ENCODE measurements at regions not wholly inside any gene's neighbourhood (a gene's known extent, or its start where the extent isn't known, plus 50 kb on each side); places are given as distances from the start of the nearest gene placed in this dataset.

- no peak for DNase-seq (ENCODE audit: low read depth in 2 of 2)
Measured at GRCh38 chr6:132868057-132868456, 53.7 kb downstream of the RPS12 start.

DNA sequence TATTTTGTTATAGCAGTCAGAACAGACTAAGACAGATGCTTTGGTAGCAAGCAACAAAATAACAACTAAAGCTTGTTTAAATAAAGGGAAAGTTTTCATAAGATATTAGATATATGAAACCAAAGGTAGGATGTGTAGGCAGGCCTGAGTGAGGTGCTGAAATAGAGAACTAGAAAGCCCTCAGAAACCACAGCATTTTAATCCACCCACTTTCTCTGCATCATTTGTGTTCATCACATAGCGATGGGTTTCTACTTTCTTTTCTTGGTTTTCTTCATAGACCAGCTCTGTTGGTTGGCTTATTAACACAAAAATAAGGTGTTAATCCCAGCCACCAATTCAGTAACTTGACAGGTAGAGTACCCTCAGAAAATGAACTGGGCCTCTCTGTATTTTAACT is 58.6 kb downstream of the RPS12 start:
- no peak for DNase-seq (ENCODE audit: low read depth in 2 of 2)

DNA sequence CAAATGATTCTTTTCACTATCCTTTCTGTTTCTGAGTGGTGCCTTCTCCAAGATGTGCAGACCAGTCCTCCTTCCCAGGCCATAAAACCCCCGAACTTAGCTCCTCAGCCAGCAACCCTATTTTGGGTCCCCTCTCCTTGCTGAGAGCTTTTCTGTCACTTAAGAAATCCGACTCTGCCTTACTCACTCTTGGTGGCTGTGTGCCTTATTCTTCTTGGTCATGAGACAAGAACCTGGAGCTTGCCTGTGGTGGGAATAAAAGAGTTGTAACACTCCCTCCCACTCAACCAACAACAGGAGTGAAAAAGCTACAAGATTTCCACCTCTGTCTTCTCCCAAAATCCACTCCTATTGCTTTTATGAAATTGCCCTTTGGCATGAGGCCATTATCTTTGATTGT is 62.6 kb downstream of the RPS12 start:
- no peak for DNase-seq (ENCODE audit: low read depth in 2 of 2)

DNA sequence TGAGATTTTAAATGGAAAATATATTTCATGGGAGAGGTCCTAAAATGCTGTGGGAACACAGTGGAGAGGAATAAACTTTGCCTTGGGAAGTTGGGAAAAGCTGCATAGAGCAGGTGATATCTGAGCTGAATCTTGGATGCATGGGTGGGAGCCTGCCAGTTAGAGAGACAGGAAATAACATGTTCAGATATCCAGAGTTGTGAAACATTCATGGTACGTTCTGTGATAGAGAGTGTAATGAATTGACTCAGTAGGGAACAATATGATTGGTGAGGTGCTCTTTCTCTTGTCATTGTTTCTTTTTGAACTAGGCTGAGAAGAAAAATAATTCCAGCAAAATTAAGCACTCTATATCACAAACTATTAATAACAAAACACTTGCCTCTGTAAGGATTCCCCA is 72.8 kb downstream of the RPS12 start:
- no peak for DNase-seq (ENCODE audit: low read depth in 2 of 2)

DNA sequence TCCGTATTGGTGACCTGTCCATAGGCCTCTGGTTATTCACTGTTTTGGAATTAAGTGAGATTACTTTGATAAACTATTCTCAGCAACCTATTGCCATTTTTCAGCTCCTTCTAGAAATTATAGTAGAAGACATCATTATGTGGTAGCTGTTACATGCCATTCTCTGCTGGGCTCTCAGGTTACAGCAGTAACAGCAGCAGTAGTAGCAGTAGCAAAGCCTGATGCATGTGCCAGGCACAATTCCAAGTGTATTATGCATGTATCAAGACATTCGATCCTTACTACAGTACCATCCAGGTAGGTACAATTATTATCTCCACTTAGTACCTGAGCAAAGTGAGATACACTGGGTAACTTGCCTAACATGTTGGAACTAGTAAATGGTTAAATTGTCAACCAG is 74.3 kb downstream of the RPS12 start:
- no peak for DNase-seq (ENCODE audit: low read depth in 2 of 2)

DNA sequence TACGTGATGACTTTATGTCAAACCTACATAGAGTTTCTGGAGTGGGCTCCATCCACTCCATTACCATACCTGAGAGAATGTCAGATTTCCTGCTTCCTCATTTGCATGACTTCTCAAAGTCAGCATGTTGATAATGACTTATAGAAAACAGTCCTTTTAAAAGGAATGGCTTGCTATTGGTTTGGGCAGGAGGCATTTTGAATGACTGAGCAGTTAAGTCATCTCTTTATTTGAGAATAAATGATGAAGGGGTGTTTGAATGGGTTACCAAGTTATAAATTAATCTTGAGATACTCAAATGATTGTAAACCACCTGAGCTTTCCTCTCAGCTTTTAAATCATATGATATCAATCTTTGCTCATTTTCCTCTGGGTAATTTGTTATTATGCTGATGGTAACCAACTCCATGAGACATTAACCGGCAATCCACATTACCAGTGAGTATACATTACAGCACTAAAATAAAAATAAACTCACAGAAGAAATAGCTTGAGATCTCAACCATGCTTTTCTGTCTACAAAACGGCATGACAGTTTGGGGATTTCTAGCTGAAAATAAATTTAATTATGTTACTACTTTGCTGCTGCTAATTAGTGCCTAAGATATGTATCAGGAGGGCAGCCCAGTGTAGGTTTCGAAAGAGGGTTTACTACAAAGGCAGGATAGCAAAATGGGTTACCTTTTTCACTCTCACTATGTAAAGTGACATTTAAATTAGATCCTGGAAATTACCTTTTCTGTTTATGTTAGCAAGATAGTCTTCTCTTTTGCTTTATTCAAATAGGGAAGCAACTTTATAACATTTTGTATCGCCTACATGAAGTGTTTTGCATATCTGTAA is 78.8 kb downstream of the RPS12 start:
- DNase-seq (ENCODE audit: low read depth in 2 of 2) = no peak

- no peak for DNase-seq (ENCODE audit: low read depth in 2 of 2)
Measured at GRCh38 chr6:132893772-132894490, 79.6 kb downstream of the RPS12 start.

DNA sequence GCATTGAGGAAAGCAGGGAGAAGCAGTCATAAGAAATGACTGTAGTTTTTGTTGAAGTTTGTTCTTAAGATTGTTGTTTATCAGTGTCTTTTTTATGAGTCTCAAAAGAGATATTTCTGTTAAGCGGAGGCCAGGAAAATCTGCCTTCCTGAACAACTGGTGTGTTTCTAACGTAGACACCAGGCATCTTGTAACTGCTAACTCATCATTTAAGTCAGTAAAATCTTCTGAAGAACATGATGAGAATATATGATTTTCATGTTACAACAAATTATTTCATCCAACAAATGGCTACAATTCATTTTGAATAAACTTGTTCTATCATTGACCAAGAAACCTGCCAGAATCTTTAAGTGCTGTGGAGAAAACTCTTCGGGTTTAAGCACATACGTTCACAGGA is 84.0 kb downstream of the RPS12 start:
- no peak for DNase-seq (ENCODE audit: low read depth in 2 of 2)

- DNase-seq (ENCODE audit: low read depth in 2 of 2) = no peak
Measured at GRCh38 chr6:132900849-132901248, 86.5 kb downstream of the RPS12 start.

DNA sequence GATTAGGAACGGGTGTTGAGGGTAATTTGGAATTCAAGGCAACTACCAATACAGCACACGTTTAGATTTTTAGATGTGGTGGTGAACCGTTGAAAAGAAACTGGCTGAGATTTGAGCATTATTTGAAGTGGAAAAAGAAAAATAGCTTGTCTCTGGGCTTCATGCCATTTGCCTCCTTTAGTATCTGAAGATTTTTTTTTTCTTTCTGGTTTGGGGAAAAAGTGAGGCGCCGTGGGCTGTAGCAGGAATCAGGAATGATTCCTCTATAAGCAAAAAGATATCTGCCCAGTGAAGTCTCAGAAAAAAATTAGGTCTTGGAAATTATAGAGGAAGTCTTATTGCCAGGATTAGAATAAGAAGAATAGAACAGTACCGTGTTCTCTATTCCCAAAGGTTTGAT is 88.5 kb downstream of the RPS12 start:
- no peak for DNase-seq (ENCODE audit: low read depth in 2 of 2)

DNA sequence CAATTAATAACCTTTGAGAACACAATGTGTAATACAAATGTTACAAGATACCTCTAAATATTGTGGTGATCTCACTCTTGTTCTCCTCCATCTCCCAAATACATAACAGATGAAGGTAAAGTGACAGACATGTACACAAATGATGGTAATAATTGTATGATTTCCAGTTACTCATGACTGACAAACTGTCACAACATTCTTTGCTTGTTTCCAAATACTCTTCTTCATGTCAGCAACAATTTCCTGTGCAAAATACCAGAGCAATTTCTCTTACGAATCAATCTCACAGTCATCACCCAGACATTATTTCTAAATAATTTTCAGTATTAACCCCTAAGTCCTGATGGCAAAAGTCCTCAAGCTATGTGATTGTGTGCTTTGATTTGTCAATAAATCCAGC is 92.9 kb downstream of the RPS12 start:
- DNase-seq (ENCODE audit: low read depth in 2 of 2) = no peak

DNA sequence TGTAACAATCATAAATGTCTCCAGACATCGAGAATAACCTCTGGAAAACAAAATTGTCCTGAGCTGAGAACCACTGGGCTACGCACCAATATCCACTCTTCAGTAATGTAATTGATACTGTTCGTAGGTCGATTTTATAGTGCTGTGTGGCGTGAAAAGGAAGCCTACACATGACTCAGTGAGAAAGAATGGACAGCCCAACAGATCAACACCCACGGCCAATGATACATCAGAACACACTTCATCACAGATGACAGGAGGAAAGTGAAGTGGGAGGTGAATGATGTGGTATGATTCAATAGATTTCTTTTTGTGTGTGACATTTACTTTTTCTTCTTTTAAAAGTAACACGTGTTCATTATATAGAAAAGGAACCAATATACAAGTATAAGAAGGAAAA is 93.5 kb downstream of the RPS12 start:
- no peak for DNase-seq (ENCODE audit: low read depth in 2 of 2)

DNA sequence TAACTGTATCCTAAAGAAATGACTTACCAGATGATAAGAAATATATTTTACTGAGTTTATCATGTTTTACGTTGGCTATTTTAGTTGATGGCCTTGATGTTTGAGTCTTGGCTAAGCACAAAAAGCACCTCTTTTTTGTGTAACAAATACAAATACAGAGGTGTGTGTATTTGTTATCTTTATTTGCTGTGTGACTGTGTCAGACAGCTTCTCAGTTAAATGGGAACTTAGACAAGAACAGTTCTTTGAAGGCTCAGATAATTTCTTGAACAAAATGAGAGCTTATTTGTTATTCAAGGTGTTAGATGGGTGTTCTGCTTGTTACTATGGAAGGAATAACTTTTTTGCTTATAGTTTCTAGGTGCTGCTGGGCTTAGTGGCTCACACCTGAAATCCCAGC is 95.4 kb downstream of the RPS12 start:
- no peak for DNase-seq (ENCODE audit: low read depth in 2 of 2)

DNA sequence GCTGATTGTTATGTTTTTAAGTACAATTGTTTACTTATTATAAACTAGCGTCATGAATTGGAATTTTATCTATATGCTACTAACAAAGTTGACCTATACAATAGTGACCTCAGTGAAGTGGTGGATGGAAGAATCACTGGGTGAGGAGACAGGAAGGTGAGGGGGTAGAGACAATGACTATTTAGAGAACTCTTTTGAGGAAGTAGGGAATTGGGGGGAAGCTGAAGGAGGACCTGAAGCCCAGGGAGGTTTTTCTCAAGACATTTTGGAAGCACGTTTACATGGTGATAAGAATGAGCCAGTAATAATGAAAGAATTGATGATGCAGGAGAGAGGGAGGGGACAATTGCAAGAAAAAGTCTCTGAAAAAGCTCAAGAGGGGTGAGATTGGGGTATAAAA is 96.4 kb downstream of the RPS12 start:
- DNase-seq (ENCODE audit: low read depth in 2 of 2) = no peak

- no peak for DNase-seq (ENCODE audit: low read depth in 2 of 2)
Measured at GRCh38 chr6:132919045-132919860, 104.9 kb downstream of the RPS12 start.

GRCh38 chr6:132927713-132928112 is 113.3 kb downstream of the RPS12 start:
- no peak for DNase-seq (ENCODE audit: low read depth in 2 of 2)

GRCh38 chr6:132929141-132929540 is 114.8 kb downstream of the RPS12 start:
- no peak for DNase-seq (ENCODE audit: low read depth in 2 of 2)

DNA sequence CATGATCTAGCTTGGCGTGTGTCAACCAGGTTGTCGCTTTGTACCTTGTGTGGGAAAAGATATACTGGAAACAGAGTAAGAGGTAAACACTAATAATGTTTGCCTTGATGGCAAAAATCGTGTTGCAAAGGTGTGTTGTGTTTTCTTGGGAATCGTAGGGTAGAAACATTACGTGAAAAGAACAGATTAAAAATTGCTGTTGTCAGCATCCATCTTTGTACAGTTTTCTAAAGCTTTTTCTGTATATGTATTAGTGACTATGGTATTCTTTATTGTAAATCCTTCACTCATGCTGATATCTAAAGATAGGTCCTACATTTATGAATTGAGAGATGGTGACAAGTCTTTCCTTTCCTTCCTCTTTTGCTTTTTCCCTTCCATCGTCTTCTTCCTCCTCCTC is 116.9 kb downstream of the RPS12 start:
- no peak for DNase-seq (ENCODE audit: low read depth in 2 of 2)

DNA sequence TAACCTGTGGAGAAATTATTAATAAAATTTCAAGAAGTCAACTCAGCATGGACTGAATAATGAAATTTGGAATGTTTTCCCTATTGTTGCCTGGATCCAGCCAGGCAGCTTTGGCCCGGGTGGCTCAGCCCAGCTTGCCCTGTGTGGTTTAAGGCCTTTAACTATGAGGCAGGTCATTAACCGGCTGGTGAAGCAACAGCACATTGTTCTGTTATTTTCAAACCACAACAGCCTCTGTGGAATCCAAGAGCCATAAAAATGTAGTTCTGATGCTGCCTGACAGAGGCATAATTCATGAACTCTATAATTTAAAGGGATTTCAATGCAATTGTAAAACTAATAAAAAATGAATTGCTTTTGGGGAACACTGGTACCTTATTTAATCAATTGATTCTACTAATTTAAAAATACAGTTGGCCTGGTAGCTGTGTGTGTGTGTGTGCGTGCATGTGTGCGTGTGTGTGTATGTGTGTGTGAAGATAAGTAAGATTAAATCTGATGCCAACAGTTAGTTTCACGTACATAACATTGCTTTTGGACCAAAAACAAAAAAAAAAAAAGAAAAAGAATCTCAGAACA is 117.7 kb downstream of the RPS12 start:
- DNase-seq (ENCODE audit: low read depth in 2 of 2) = no peak

DNA sequence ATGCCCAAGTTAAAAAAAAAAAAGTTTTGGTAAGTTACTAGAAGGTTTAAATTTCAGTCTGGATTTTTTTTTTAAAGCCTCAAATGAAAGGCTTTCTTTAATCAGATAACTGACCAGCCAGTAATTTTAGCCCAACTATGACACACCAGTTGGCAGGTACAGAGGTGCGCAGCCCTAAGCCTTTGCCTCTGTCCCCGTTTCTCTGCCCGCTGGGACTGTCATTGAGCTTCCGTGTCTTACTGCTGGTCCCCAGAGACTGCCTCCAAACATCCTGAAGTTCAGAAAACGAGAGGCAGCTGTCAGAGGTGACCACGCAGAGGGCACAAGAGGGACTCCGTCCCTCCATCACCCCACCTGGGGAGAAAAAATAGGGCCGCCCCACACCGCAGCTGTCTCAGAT is 118.2 kb downstream of the RPS12 start:
- no peak for DNase-seq (ENCODE audit: low read depth in 2 of 2)

- DNase-seq (ENCODE audit: low read depth in 2 of 2) = no peak
Measured at GRCh38 chr6:132933090-132933489, 118.7 kb downstream of the RPS12 start.

- DNase-seq (ENCODE audit: low read depth in 2 of 2) = no peak
Measured at GRCh38 chr6:132934496-132934895, 120.1 kb downstream of the RPS12 start.

Measured in stimulated activated CD8-positive, alpha-beta memory T cell treated with anti-CD3 and anti-CD28 coated beads, Interleukin-15, amount 100 ng/mL, for 48 hours (primary cell).